Effector memory CD8-positive, alpha-beta T cell (primary cell): ENCODE measurements at regions not wholly inside any gene's neighbourhood (a gene's known extent, or its start where the extent isn't known, plus 50 kb on each side); places are given as distances from the start of the nearest gene placed in this dataset.

Experiments used
- ATAC-seq: fragments of 150-1000 bp; cut with Tn5 transposase; replicated peaks from 2 replicates; pipeline ENCODE4 v1.10.0; 2021; ENCODE audit warnings: mild to moderate bottlenecking, moderate library complexity
- DNase-seq, 3 experiments: peaks; one replicate each; pipeline ENCODE4 v3.0.0; 2021
- H3K27ac Mint-ChIP-seq, 2 donors: one replicate each; pipeline ENCODE4 v1.8.0; 2022; ENCODE audit warnings: mild to moderate bottlenecking in 2 of 2, mixed read lengths in 2 of 2, moderate library complexity in 2 of 2
- H3K27me3 Mint-ChIP-seq, 2 donors: one replicate each; pipeline ENCODE4 v1.8.0; 2022; ENCODE audit warnings: mixed read lengths in 2 of 2
- H3K36me3 Mint-ChIP-seq: one replicate; pipeline ENCODE4 v1.8.0; 2022; ENCODE audit warnings: mild to moderate bottlenecking, moderate library complexity, mixed read lengths; ENCODE audit not compliant: insufficient read depth
- H3K4me1 Mint-ChIP-seq, 2 donors: one replicate each; pipeline ENCODE4 v1.8.0; 2022; ENCODE audit warnings: low read depth in 2 of 2, mixed read lengths in 2 of 2
- H3K4me3 Mint-ChIP-seq, 2 donors: one replicate each; pipeline ENCODE4 v1.8.0; 2022; ENCODE audit warnings: mild to moderate bottlenecking in 2 of 2, mixed read lengths in 2 of 2, moderate library complexity in 2 of 2
- H3K9me3 Mint-ChIP-seq, 2 donors: one replicate each; pipeline ENCODE4 v1.8.0; 2022; ENCODE audit warnings: mixed read lengths in 2 of 2

- H3K27ac Mint-ChIP-seq: no peak overlapping the region
- H3K9me3 Mint-ChIP-seq: no peaks in the 10 kb centered on the region
- H3K4me1 Mint-ChIP-seq: no peaks in the 10 kb centered on the region
- no peaks in the 10 kb centered on the region for H3K36me3 Mint-ChIP-seq
- H3K27me3 Mint-ChIP-seq: peaks cover 29 to 40% of the 10 kb centered on the region in 2 donors
- ATAC-seq: no peak
- H3K4me3 Mint-ChIP-seq: no peak overlapping the region
- no peak for DNase-seq
Measured at GRCh38 chr11:134712228-134713145, 300.4 kb upstream of the B3GAT1 start.

- ATAC-seq: no peak
- no peaks in the 10 kb centered on the region for H3K9me3 Mint-ChIP-seq
- H3K4me3 Mint-ChIP-seq: no peak overlapping the region
- no peaks in the 10 kb centered on the region for H3K4me1 Mint-ChIP-seq
- H3K27ac Mint-ChIP-seq: no peak overlapping the region
- H3K36me3 Mint-ChIP-seq: no peaks in the 10 kb centered on the region
- DNase-seq: no peak
- H3K27me3 Mint-ChIP-seq: peaks cover 25 to 31% of the 10 kb centered on the region in 2 donors
Measured at GRCh38 chr11:134711588-134711987, 299.5 kb upstream of the B3GAT1 start.

GRCh38 chr11:134710861-134711407 lies 298.9 kb upstream of the B3GAT1 start:
- Mint-ChIP-seq H3K4me3 (no peak overlapping the region), H3K9me3 (no peaks in the 10 kb centered on the region), H3K4me1 (no peaks in the 10 kb centered on the region), H3K27ac (no peak overlapping the region), H3K36me3 (no peaks in the 10 kb centered on the region), H3K27me3 (peaks cover 18 to 24% of the 10 kb centered on the region in 2 donors)
- no peak for DNase-seq
- no peak for ATAC-seq

GRCh38 chr11:134705858-134706257 lies 293.8 kb upstream of the B3GAT1 start:
- Mint-ChIP-seq H3K27me3 (peaks cover 15 to 28% of the 10 kb centered on the region in 2 donors), H3K4me3 (no peak overlapping the region), H3K27ac (no peak overlapping the region), H3K4me1 (no peaks in the 10 kb centered on the region), H3K36me3 (no peaks in the 10 kb centered on the region), H3K9me3 (no peaks in the 10 kb centered on the region)
- DNase-seq (no peak), ATAC-seq (no peak)

- no peaks in the 10 kb centered on the region for H3K9me3 Mint-ChIP-seq
- no peak overlapping the region for H3K27ac Mint-ChIP-seq
- ATAC-seq: no peak
- H3K4me3 Mint-ChIP-seq: no peak overlapping the region
- H3K27me3 Mint-ChIP-seq: peaks cover 37 to 52% of the 10 kb centered on the region in 2 donors
- no peak for DNase-seq
- H3K36me3 Mint-ChIP-seq: no peaks in the 10 kb centered on the region
- H3K4me1 Mint-ChIP-seq: no peaks in the 10 kb centered on the region
Measured at GRCh38 chr11:134702827-134703226, 290.8 kb upstream of the B3GAT1 start.

- H3K4me1 Mint-ChIP-seq: no peaks in the 10 kb centered on the region
- H3K9me3 Mint-ChIP-seq: no peaks in the 10 kb centered on the region
- no peaks in the 10 kb centered on the region for H3K36me3 Mint-ChIP-seq
- DNase-seq: no peak
- H3K27me3 Mint-ChIP-seq: peaks cover 35 to 52% of the 10 kb centered on the region in 2 donors
- no peak overlapping the region for H3K27ac Mint-ChIP-seq
- H3K4me3 Mint-ChIP-seq: no peak overlapping the region
- no peak for ATAC-seq
Measured at GRCh38 chr11:134701564-134702165, 289.6 kb upstream of the B3GAT1 start.

- Mint-ChIP-seq H3K36me3 (no peaks in the 10 kb centered on the region), H3K27me3 (peaks cover 40 to 52% of the 10 kb centered on the region in 2 donors), H3K27ac (no peak overlapping the region), H3K4me1 (no peaks in the 10 kb centered on the region), H3K4me3 (no peak overlapping the region), H3K9me3 (no peaks in the 10 kb centered on the region)
- no peak for ATAC-seq
- no peak for DNase-seq
Measured at GRCh38 chr11:134700101-134700640, 288.1 kb upstream of the B3GAT1 start.

- Mint-ChIP-seq H3K27ac (no peak overlapping the region), H3K36me3 (no peaks in the 10 kb centered on the region), H3K4me3 (no peak overlapping the region), H3K4me1 (no peaks in the 10 kb centered on the region), H3K9me3 (no peaks in the 10 kb centered on the region), H3K27me3 (peaks cover 29 to 64% of the 10 kb centered on the region in 2 donors)
- DNase-seq: no peak
- no peak for ATAC-seq
Measured at GRCh38 chr11:134696455-134696854, 284.4 kb upstream of the B3GAT1 start.

GRCh38 chr11:134691985-134692384 lies 279.9 kb upstream of the B3GAT1 start:
- Mint-ChIP-seq H3K4me1 (no peaks in the 10 kb centered on the region), H3K9me3 (no peaks in the 10 kb centered on the region), H3K36me3 (no peaks in the 10 kb centered on the region), H3K27me3 (peaks cover 0 to 70% of the 10 kb centered on the region in 2 donors), H3K4me3 (no peak overlapping the region), H3K27ac (no peak overlapping the region)
- ATAC-seq (no peak), DNase-seq (no peak)

GRCh38 chr11:134691295-134691873 lies 279.3 kb upstream of the B3GAT1 start:
- no peak for DNase-seq
- H3K9me3 Mint-ChIP-seq: no peaks in the 10 kb centered on the region
- no peaks in the 10 kb centered on the region for H3K4me1 Mint-ChIP-seq
- no peak overlapping the region for H3K4me3 Mint-ChIP-seq
- no peaks in the 10 kb centered on the region for H3K36me3 Mint-ChIP-seq
- ATAC-seq: no peak
- H3K27me3 Mint-ChIP-seq: peaks cover 0 to 64% of the 10 kb centered on the region in 2 donors
- H3K27ac Mint-ChIP-seq: no peak overlapping the region

GRCh38 chr11:134689886-134690285 lies 277.8 kb upstream of the B3GAT1 start:
- Mint-ChIP-seq H3K27me3 (peaks cover 0 to 61% of the 10 kb centered on the region in 2 donors), H3K4me1 (no peaks in the 10 kb centered on the region), H3K36me3 (no peaks in the 10 kb centered on the region), H3K9me3 (no peaks in the 10 kb centered on the region), H3K4me3 (no peak overlapping the region), H3K27ac (no peak overlapping the region)
- ATAC-seq: no peak
- DNase-seq: no peak

- H3K27me3 Mint-ChIP-seq: peaks cover 0 to 58% of the 10 kb centered on the region in 2 donors
- no peaks in the 10 kb centered on the region for H3K9me3 Mint-ChIP-seq
- ATAC-seq: no peak
- H3K27ac Mint-ChIP-seq: no peak overlapping the region
- no peaks in the 10 kb centered on the region for H3K4me1 Mint-ChIP-seq
- no peak overlapping the region for H3K4me3 Mint-ChIP-seq
- no peaks in the 10 kb centered on the region for H3K36me3 Mint-ChIP-seq
- no peak for DNase-seq
Measured at GRCh38 chr11:134687548-134687947, 275.5 kb upstream of the B3GAT1 start.

- no peak for ATAC-seq
Measured at GRCh38 chr11:134686460-134687061, 274.5 kb upstream of the B3GAT1 start.

More at GRCh38 chr11:134686460-134687061, 274.5 kb upstream of the B3GAT1 start:
- Mint-ChIP-seq H3K27ac (no peak overlapping the region), H3K4me1 (no peaks in the 10 kb centered on the region), H3K4me3 (no peak overlapping the region), H3K9me3 (no peaks in the 10 kb centered on the region), H3K36me3 (no peaks in the 10 kb centered on the region), H3K27me3 (peaks cover 0 to 57% of the 10 kb centered on the region in 2 donors)
- no peak for DNase-seq
